GM12875 (cell line): ENCODE measurements at regions not wholly inside any gene's neighbourhood (a gene's known extent, or its start where the extent isn't known, plus 50 kb on each side); places are given as distances from the start of the nearest gene placed in this dataset.

Experiments used
- H3K4me3 ChIP-seq: one replicate; pipeline ENCODE4 v1.5.1; 2011; ENCODE audit warnings: low read depth, low read length, control low read depth
- TF ChIP-seq, protein P1 (sequence below): IDR thresholded peaks from 2 replicates; pipeline ENCODE4 v1.5.1; 2011; ENCODE audit warnings: low read depth, mild to moderate bottlenecking, control low read depth, inconsistent platforms, low read length, moderate library complexity, borderline replicate concordance; ENCODE audit not compliant: insufficient read depth

DNA sequence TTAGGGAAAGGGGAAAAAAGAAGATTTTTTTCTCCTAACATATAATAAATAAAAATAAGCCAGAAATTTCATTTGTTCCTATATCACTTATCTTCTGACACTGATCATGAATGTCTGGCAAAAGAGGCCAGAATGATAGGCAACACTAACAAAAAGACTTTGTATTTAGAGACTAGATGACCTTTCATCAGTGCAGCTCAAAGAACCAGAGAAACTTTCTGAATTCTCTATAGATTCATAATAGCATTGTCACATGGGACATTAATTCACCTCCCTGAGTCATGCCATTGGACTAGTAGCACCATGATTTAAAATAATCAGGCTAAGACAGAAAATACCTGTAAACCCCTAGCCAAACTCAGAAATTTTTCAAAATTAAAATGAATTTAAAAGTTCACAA is 95.4 kb upstream of the CCDC28A start:
- H3K4me3 ChIP-seq = no peak overlapping the region
- TF ChIP-seq, protein P1, sequence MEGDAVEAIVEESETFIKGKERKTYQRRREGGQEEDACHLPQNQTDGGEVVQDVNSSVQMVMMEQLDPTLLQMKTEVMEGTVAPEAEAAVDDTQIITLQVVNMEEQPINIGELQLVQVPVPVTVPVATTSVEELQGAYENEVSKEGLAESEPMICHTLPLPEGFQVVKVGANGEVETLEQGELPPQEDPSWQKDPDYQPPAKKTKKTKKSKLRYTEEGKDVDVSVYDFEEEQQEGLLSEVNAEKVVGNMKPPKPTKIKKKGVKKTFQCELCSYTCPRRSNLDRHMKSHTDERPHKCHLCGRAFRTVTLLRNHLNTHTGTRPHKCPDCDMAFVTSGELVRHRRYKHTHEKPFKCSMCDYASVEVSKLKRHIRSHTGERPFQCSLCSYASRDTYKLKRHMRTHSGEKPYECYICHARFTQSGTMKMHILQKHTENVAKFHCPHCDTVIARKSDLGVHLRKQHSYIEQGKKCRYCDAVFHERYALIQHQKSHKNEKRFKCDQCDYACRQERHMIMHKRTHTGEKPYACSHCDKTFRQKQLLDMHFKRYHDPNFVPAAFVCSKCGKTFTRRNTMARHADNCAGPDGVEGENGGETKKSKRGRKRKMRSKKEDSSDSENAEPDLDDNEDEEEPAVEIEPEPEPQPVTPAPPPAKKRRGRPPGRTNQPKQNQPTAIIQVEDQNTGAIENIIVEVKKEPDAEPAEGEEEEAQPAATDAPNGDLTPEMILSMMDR = no peak

DNA sequence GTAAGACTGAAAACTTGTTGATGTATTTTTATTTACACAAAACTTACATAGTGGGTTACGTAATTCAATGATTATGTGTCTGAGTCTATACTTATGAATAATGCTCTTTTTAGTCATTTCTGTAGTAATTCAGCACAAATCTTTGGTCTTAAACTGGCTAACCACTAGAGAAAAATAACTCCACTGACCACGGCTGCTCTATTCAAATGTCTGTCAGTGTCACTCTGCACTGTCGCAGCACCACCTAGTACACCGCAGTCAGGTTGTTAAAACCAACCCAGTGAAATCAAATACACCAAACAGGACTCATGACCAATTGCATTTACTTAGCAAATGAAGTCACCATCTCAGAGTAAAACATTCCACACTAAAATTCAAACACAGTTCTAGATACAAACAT is 93.5 kb upstream of the CCDC28A start:
- TF ChIP-seq, protein P1 = no peak
- no peak overlapping the region for H3K4me3 ChIP-seq

DNA sequence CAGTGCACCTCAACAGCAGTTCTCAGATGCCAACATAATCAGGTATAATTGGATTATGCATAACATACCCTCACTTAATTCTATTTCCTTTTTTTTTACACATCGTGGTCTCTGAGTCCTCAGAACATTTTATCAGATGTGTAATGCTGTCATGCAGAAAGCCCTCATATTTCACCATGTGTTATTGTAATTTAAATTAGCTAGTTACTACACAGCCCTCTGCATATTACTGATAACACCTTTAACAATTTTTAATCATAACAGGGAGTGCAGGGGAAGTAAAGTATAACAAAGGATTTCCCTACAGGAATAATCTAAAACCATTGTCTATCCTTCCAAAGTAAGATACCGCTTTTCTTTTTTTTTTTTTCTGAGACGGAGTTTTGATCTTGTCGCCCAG is 91.9 kb upstream of the CCDC28A start:
- TF ChIP-seq, protein P1 = no peak
- no peak overlapping the region for H3K4me3 ChIP-seq

DNA sequence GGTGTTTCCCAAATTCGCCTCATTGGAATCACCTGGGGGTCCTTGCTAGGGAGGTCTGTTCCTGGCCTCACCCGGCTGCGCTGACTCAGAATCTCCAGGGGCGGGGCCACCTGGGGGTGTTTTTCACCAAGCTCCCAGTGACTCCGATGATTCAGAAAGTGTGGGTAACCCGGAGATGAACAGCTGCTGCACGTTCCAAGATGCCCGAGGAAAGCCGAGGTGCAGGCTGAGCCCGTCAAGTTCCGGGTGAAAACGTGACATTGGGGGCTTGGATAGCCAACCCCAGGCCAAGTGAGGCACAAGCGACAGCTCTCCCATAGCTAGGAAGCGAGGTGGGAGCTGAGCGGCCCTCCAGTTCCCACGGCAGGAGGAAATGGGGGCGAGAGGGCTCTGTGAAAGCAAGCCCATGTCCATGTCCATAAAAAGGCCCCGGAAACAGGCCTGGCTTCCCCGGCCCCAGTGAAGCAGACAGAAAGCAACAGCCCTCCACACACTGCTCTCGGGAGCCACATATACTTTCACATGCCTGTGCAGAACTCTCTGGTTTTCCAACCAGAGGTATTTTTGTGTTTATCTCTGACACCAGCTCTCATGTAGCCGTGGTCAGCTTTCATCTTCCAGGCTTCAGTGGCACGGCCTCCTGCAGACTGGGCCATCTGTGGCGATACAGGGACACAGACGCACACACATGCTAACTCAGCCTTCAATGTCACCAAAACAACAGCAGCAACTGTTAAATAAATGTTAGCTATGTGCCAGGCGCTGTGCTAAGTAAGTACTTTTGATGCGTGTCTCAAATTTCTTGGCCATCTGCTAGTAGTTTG is 90.7 kb upstream of the CCDC28A start:
- TF ChIP-seq, protein P1 = no peak
- H3K4me3 ChIP-seq = no peak overlapping the region

DNA sequence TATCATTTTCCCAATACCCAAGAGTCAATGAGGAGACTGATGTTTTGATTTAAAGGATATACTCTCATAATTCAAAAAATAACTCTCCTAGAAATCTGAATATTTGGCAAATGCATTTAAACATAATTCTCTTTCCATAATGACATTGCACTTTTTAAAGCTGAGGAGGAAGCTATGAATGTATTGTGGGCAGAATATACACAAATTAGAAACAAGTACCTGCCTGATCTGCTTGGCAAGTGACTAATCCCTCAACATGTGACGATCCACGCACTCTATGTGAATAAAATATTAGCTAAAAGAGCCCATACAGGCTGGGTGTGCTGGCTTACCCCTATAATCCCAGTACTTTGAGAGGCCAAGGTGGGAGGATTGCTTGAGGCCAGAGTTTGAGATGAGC is 88.3 kb upstream of the CCDC28A start:
- H3K4me3 ChIP-seq = no peak overlapping the region
- TF ChIP-seq, protein P1 = no peak

DNA sequence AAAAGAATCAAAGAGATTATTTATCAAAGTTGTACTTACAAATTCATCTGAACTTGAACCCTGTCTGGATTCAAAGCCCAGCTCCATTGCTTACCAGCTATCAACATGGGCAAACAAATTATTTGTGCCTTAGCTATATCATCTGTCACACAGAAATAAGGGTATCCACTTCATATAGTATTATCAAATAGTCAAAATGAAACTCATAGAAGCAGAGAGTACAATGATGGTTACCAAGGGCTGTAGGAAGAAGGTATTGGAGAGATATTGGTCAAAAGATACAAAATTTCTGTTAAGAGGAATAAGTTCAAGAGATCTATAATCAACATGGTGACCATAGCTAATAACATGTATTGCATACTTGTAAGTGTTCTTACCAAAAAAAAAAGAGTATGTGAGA is 87.8 kb upstream of the CCDC28A start:
- no peak overlapping the region for H3K4me3 ChIP-seq
- TF ChIP-seq, protein P1 = no peak

DNA sequence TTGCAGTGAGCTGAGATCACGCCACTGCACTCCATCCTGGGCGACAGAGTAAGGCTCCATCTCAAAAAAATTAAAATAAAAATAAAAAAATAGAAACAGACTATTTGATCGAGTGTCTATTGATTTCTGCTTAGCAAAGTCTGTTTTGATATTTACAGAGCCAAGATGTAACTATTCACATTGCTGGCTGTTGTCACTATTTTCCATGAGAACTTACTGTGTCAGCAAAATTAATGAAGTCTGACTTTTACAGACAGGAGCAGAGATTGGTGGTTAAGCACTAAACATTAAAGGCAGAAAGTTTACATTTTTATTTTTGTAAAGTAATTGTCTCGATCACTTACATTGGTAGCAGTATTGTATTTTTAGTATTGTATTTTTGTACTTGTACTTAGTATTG is 85.0 kb upstream of the CCDC28A start:
- no peak overlapping the region for H3K4me3 ChIP-seq
- TF ChIP-seq, protein P1 = no peak
